ENCODE measurements at regions not wholly inside any gene's neighbourhood (a gene's known extent, or its start where the extent isn't known, plus 50 kb on each side); places are given as distances from the start of the nearest gene placed in this dataset.

DNA sequence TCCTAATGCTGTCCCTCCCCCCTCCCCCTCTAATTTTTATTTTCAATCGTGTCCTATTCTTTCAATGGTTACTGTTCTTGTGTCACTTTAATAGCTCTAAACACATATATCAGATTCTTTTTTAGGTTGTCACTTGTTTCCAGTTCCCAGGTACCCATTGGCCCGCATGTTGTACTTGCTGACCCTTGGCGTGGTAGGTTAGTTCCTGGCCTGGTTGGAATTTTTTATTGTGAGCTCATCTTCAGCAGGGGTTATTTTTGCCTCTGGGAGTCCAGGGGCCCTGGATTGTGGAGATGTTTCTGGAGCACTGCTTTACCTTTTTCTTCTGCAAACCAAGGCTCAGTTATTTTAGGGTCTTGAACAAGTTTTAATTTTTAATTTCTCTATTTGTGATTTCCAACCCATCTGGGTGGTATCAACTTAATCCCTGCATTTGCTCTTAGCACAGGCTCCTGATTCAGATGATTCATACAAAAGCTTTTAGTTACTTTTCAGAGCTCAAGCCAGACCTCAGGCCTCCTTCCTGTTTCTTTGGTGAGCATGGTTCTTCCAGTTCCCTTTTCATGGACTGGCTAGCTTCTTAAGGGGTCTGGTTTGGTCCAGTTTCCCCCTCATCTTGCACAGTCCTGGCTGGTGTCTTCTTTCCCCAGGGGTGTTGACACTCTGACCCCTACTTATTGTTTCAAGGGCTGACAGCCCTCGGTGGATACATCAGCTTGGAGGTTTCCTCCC, 220.5 kb downstream of the TM9SF2 start:
- TF ChIP-seq EZH2 (IDR thresholded peaks at IDR 0.05; ENCODE audit: borderline replicate concordance) (no peak), CTCF (IDR thresholded peaks at IDR 0.05; ENCODE audit: poor library complexity) (no peak)

Data from hepatocyte (in vitro differentiated cells).